ENCODE measurements at regions not wholly inside any gene's neighbourhood (a gene's known extent, or its start where the extent isn't known, plus 50 kb on each side); places are given as distances from the start of the nearest gene placed in this dataset.

DNA sequence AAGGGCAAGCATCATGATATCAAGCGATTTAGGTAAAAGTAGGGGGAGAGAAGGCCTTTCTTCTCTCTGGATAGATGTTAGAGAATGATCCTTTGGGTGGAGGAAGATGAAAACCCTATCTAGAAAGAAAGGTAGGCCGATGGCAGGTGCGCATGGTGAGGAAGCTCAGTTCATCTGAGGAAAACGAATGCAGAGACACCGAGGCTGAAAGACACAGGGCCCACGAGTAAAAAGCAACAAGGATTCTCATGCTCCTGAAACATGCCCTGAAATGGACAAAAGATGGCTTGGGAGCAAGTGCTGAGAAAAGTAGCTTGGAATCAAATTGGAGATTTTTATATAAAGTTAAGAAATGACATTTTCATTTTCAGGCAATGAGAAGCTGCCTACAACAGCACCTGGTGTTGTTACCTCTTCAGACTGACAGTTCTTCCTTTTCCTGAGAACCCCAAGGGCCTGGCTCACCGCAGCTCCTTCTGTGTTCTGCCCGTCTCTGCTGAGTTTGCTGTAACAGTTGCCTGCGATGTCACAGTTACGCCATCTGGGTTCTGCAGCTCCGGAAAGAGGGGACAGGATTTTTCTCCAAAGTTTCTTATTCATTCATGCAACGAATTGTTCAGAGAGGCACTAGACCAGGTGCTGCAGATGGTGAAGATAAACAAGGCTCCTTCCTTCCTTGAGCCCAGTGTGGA, 402.0 kb upstream of the KLF6 start:
- no peak overlapping the region for H2AK5ac ChIP-seq (ENCODE audit: insufficient read length, low read length)
- no peak overlapping the region for H3K56ac ChIP-seq (ENCODE audit: insufficient read length, low read depth, low read length)
- H3K9ac ChIP-seq (ENCODE audit: extremely low read depth, insufficient read length, low read length), result no peak overlapping the region
- H2BK12ac ChIP-seq (ENCODE audit: insufficient read length, low read depth, low read length), result no peak overlapping the region
- no peak overlapping the region for H4K91ac ChIP-seq (ENCODE audit: insufficient read length, low read depth, low read length)
- no peak overlapping the region for H3K4me3 Mint-ChIP-seq
- no peaks in the 10 kb centered on the region for H3K27me3 Mint-ChIP-seq (ENCODE audit: low read depth)
- H2BK5ac ChIP-seq (ENCODE audit: insufficient read length, low read length), result no peak overlapping the region
- no peak overlapping the region for H4K8ac ChIP-seq (replicated peaks; ENCODE audit: insufficient read length, low read depth, low read length)
- H2BK15ac ChIP-seq (ENCODE audit: low read depth, low read length), result no peak overlapping the region
- H2BK20ac ChIP-seq (ENCODE audit: low read depth, low read length, poor library complexity, severe bottlenecking), result no peak overlapping the region
- H4K5ac ChIP-seq (ENCODE audit: insufficient read length, low read depth, low read length), result no peak overlapping the region
- H3T11ph ChIP-seq (ENCODE audit: low read length), result no peak overlapping the region
- H3K4me1 ChIP-seq (ENCODE audit: insufficient read depth, low read length), result no peaks in the 10 kb centered on the region
- no peak overlapping the region for H3K4me2 ChIP-seq (ENCODE audit: insufficient read depth, insufficient read length, low read length)
- H3K23me2 ChIP-seq (ENCODE audit: insufficient read length, low read depth, low read length, poor library complexity, severe bottlenecking), result no peaks in the 10 kb centered on the region
- no peak overlapping the region for H3K27ac Mint-ChIP-seq
- no peak for DNase-seq
- no peak overlapping the region for H3K18ac ChIP-seq (ENCODE audit: insufficient read length, low read depth, low read length)
- H2BK120ac ChIP-seq (ENCODE audit: low read depth, low read length, poor library complexity, severe bottlenecking), result no peak overlapping the region
- TF ChIP-seq, protein P1, sequence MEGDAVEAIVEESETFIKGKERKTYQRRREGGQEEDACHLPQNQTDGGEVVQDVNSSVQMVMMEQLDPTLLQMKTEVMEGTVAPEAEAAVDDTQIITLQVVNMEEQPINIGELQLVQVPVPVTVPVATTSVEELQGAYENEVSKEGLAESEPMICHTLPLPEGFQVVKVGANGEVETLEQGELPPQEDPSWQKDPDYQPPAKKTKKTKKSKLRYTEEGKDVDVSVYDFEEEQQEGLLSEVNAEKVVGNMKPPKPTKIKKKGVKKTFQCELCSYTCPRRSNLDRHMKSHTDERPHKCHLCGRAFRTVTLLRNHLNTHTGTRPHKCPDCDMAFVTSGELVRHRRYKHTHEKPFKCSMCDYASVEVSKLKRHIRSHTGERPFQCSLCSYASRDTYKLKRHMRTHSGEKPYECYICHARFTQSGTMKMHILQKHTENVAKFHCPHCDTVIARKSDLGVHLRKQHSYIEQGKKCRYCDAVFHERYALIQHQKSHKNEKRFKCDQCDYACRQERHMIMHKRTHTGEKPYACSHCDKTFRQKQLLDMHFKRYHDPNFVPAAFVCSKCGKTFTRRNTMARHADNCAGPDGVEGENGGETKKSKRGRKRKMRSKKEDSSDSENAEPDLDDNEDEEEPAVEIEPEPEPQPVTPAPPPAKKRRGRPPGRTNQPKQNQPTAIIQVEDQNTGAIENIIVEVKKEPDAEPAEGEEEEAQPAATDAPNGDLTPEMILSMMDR (conservative IDR thresholded peaks at IDR 0.05), result no peak
- peaks cover 4% of the 10 kb centered on the region in 2 experiments for H3K4me1 Mint-ChIP-seq
- H3K23ac ChIP-seq (ENCODE audit: insufficient read length, low read depth, low read length), result no peak overlapping the region
- no peak overlapping the region for H3K14ac ChIP-seq (ENCODE audit: insufficient read depth, low read length)
- no peaks in the 10 kb centered on the region for H3K36me3 Mint-ChIP-seq (ENCODE audit: insufficient read depth in 1 of 3, low read depth in 3 of 3)
- H3K4ac ChIP-seq (ENCODE audit: low read depth, low read length), result no peak overlapping the region
- no peaks in the 10 kb centered on the region for H3K79me1 ChIP-seq (ENCODE audit: insufficient read depth, low read depth, low read length, poor library complexity, severe bottlenecking)
- no peak overlapping the region for H3K27ac ChIP-seq (ENCODE audit: insufficient read length, low read depth, low read length)
- no peaks in the 10 kb centered on the region for H3K9me3 Mint-ChIP-seq
- no peaks in the 10 kb centered on the region for H3K27me3 ChIP-seq (ENCODE audit: insufficient read depth, low read length)
- H3K9me3 ChIP-seq (ENCODE audit: control insufficient read depth, low read depth, low read length), result no peaks in the 10 kb centered on the region
- H3K79me2 ChIP-seq (ENCODE audit: insufficient read depth, low read length), result no peaks in the 10 kb centered on the region
- no peak overlapping the region for H2AFZ ChIP-seq (ENCODE audit: low read length)
- no CpG with 5 or more reads among the region's 12 CpGs for WGBS (ENCODE audit: extremely low coverage, insufficient read length, low lambda C conversion rate)
- H4K20me1 ChIP-seq (ENCODE audit: control insufficient read depth, insufficient read depth, insufficient read length), result no peaks in the 10 kb centered on the region
